ENCODE measurements at regions not wholly inside any gene's neighbourhood (a gene's known extent, or its start where the extent isn't known, plus 50 kb on each side); places are given as distances from the start of the nearest gene placed in this dataset.

DNA sequence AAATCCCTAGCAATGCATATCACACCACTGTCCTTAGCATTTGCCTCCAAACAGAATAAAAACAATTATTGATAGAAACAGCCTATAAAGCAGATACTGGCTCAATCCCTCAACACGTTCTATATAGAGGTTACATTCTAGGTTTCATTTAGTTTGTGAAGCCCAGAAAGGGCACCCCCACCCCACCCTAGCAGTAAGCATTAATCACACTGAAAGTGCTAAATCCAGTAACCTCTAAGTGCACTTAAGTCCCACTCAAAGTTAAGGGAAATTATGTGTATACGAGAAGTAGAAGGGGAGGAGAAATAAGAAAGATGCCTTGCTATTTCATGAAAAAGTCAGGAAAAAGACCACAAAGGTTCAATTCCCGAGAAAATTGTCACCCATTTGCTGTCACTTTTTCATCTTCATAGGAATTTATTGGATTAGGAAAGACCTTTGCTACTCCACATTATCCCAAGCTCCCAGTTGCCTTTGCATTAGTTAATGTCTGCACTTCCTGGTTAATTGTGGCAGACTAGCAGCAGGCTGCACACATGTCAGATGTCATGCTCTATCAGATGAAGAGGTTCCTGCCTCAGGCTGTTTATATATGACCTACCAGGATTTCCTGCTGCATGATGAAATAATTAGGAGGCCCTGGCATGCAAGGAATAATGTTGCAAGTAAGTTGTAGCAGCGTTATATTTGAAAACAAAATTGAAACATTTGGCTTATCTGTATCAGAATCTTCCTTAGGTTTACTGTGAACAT lies 54.5 kb upstream of the LHX8 start:
- DNase-seq (ENCODE audit: low read depth, low spot score), result no peak

DNA sequence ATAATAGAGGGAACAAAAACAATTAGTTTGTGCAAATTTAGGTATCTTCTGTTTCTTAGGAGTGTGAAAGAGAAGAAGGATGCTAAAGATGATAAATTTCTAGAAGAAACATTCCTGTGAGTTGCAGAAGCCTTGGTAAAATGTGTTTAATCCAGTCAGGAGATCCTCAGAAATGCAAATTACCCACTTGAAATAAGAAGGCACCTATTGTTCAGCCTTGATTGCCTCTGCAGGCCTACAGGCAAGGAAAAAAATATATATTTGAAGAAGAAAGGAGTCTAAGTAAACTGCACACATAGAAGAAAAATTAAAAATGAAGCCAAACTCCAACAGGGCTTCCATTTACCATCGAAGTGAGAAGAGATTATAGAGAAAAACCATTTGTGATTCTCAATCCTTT lies 51.0 kb upstream of the LHX8 start:
- no peak for DNase-seq (ENCODE audit: low read depth, low spot score)

DNA sequence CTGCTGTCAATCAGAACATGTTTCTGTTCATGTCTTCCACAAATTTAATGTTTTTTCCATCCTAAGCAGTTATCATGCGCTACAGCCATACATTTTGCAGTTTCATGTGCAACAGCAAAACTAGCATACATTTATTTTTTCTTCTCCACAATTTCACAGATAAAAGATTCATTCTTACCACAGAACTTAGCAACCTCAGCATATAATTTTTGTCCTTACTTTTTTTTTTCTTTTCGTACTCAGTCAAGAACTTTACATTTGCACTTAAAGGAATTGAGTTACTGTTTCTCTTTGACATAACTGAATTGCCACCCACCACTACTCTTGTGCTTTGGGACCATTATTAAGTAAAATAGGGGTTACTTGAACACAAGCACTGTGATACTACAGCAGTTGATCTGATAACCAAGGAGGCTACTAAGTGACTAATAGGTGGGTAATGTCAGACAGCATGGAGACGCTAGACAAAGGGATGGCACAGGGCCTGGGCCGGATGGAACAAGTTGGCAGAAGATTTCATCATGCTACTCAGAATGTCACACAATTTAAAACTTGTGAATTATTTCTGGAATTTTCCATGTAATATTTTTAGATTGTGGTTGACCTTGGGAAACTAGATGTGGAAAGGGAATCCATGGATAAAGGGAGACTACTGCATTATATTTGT lies 50.2 kb upstream of the LHX8 start:
- DNase-seq (ENCODE audit: low read depth, low spot score), result no peak
